ENCODE measurements at regions not wholly inside any gene's neighbourhood (a gene's known extent, or its start where the extent isn't known, plus 50 kb on each side); places are given as distances from the start of the nearest gene placed in this dataset.
A peak's percentile ranks its signal among the peaks of the same experiment; 100 is the strongest.

- no peak for FAIRE-seq
- dilution Hi-C loops (cut with MboI; ENCODE audit: extremely low pct_ligation_motif_present, low sequenced_read_pairs) = no loop called here
These were observed 100.7 kb upstream of the CD82 start for GRCh38 chr11:44464741-44465140.

GRCh38 chr11:44466531-44467205, 98.8 kb upstream of the CD82 start:
- DNase-seq (ENCODE audit: low read depth, low spot score) = no peak
- Histone ChIP-seq H3K27me3 (ENCODE audit: control insufficient read depth, extremely low read depth, insufficient read depth, low read length) (peaks cover 32% of the 10 kb centered on the region), H3K4me1 (ENCODE audit: control insufficient read depth, extremely low read depth, insufficient read depth, low read length) (no peaks in the 10 kb centered on the region), H4K20me1 (ENCODE audit: control insufficient read depth, extremely low read depth, insufficient read depth, low read length) (no peaks in the 10 kb centered on the region), H3K27ac (ENCODE audit: control insufficient read depth, insufficient read depth, low read length) (no peak overlapping the region), H3K36me3 (ENCODE audit: control insufficient read depth in 2 of 2, extremely low read depth in 1 of 2, insufficient read depth in 2 of 2, low read length in 2 of 2) (no peaks in the 10 kb centered on the region), H3K4me2 (ENCODE audit: control insufficient read depth, extremely low read depth, insufficient read depth, low read depth, low read length) (no peak overlapping the region), H3K9me1 (ENCODE audit: control insufficient read depth, extremely low read depth, insufficient read depth, low read length) (no peaks in the 10 kb centered on the region), H3K9ac (ENCODE audit: control insufficient read depth, extremely low read depth, insufficient read depth, low read length) (no peak overlapping the region), H2AFZ (ENCODE audit: control insufficient read depth, low read length) (no peak overlapping the region), H3K4me3 (ENCODE audit: control insufficient read depth in 2 of 3, extremely low read depth in 1 of 3, insufficient read depth in 2 of 3, low read depth in 1 of 3, low read length in 3 of 3) (no peak overlapping the region), H3K9me3 (ENCODE audit: control insufficient read depth, low read depth, low read length) (no peaks in the 10 kb centered on the region), H3K79me2 (ENCODE audit: control insufficient read depth, insufficient read depth, low read length) (no peaks in the 10 kb centered on the region)
- dilution Hi-C loops (cut with MboI; ENCODE audit: extremely low pct_ligation_motif_present, low sequenced_read_pairs) = no loop called here
- no peak for FAIRE-seq
- TF ChIP-seq EZH2 (IDR thresholded peaks at IDR 0.05; ENCODE audit: low read length) = no peak
- TF ChIP-seq CTCF (optimal IDR thresholded peaks at IDR 0.05 in 1 of 3, IDR thresholded peaks at IDR 0.05 in 1 of 3, conservative IDR thresholded peaks at IDR 0.05 in 1 of 3; ENCODE audit: extremely low read depth in 1 of 3, insufficient read depth in 2 of 3, low read length in 3 of 3) = no peak

More at GRCh38 chr11:44464741-44465140, 100.7 kb upstream of the CD82 start:
- H3K27me3 ChIP-seq (ENCODE audit: control insufficient read depth, extremely low read depth, insufficient read depth, low read length) = peaks cover 36% of the 10 kb centered on the region
- H3K4me3 ChIP-seq (ENCODE audit: control insufficient read depth in 2 of 3, extremely low read depth in 1 of 3, insufficient read depth in 2 of 3, low read depth in 1 of 3, low read length in 3 of 3) = no peak overlapping the region
- no peak overlapping the region for H3K9ac ChIP-seq (ENCODE audit: control insufficient read depth, extremely low read depth, insufficient read depth, low read length)
- no peaks in the 10 kb centered on the region for H4K20me1 ChIP-seq (ENCODE audit: control insufficient read depth, extremely low read depth, insufficient read depth, low read length)
- H3K36me3 ChIP-seq (ENCODE audit: control insufficient read depth in 2 of 2, extremely low read depth in 1 of 2, insufficient read depth in 2 of 2, low read length in 2 of 2) = no peaks in the 10 kb centered on the region
- TF ChIP-seq EZH2 (IDR thresholded peaks at IDR 0.05; ENCODE audit: low read length) = no peak
- TF ChIP-seq CTCF (optimal IDR thresholded peaks at IDR 0.05 in 1 of 3, IDR thresholded peaks at IDR 0.05 in 1 of 3, conservative IDR thresholded peaks at IDR 0.05 in 1 of 3; ENCODE audit: extremely low read depth in 1 of 3, insufficient read depth in 2 of 3, low read length in 3 of 3) = peak in 2 of 3 experiments; percentile 3 to 11
- H3K27ac ChIP-seq (ENCODE audit: control insufficient read depth, insufficient read depth, low read length) = no peak overlapping the region
- H2AFZ ChIP-seq (ENCODE audit: control insufficient read depth, low read length) = no peak overlapping the region
- no peaks in the 10 kb centered on the region for H3K79me2 ChIP-seq (ENCODE audit: control insufficient read depth, insufficient read depth, low read length)
- no peaks in the 10 kb centered on the region for H3K4me1 ChIP-seq (ENCODE audit: control insufficient read depth, extremely low read depth, insufficient read depth, low read length)
- H3K9me1 ChIP-seq (ENCODE audit: control insufficient read depth, extremely low read depth, insufficient read depth, low read length) = no peaks in the 10 kb centered on the region
- no peak for DNase-seq (ENCODE audit: low read depth, low spot score)
- no peaks in the 10 kb centered on the region for H3K9me3 ChIP-seq (ENCODE audit: control insufficient read depth, low read depth, low read length)
- no peak overlapping the region for H3K4me2 ChIP-seq (ENCODE audit: control insufficient read depth, extremely low read depth, insufficient read depth, low read depth, low read length)
